ENCODE measurements at regions not wholly inside any gene's neighbourhood (a gene's known extent, or its start where the extent isn't known, plus 50 kb on each side); places are given as distances from the start of the nearest gene placed in this dataset.

GRCh38 chr7:84701524-84702306 is 485.1 kb downstream of the SEMA3D start:
- H3K9me3 ChIP-seq: no peaks in the 10 kb centered on the region
- DNase-seq (no peak), ATAC-seq (no peak)
- no peak overlapping the region for H3K27ac ChIP-seq
- 22 to 25% (median 23%) methylated on average over 7 of the region's 7 CpGs for WGBS, 3 donors
- H3K4me1 ChIP-seq: no peaks in the 10 kb centered on the region
- no peaks in the 10 kb centered on the region for H3K36me3 ChIP-seq (ENCODE audit: insufficient read depth in 1 of 2, low read depth in 1 of 2)
- H3K27me3 ChIP-seq (ENCODE audit: insufficient read depth in 3 of 3, low read length in 2 of 3): no peaks in the 10 kb centered on the region
- intact Hi-C loops (cut with DNase I): no loop called here
- no peak overlapping the region for H3K4me3 ChIP-seq
- TF ChIP-seq, protein P1, sequence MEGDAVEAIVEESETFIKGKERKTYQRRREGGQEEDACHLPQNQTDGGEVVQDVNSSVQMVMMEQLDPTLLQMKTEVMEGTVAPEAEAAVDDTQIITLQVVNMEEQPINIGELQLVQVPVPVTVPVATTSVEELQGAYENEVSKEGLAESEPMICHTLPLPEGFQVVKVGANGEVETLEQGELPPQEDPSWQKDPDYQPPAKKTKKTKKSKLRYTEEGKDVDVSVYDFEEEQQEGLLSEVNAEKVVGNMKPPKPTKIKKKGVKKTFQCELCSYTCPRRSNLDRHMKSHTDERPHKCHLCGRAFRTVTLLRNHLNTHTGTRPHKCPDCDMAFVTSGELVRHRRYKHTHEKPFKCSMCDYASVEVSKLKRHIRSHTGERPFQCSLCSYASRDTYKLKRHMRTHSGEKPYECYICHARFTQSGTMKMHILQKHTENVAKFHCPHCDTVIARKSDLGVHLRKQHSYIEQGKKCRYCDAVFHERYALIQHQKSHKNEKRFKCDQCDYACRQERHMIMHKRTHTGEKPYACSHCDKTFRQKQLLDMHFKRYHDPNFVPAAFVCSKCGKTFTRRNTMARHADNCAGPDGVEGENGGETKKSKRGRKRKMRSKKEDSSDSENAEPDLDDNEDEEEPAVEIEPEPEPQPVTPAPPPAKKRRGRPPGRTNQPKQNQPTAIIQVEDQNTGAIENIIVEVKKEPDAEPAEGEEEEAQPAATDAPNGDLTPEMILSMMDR (IDR thresholded peaks at IDR 0.05): no peak

DNA sequence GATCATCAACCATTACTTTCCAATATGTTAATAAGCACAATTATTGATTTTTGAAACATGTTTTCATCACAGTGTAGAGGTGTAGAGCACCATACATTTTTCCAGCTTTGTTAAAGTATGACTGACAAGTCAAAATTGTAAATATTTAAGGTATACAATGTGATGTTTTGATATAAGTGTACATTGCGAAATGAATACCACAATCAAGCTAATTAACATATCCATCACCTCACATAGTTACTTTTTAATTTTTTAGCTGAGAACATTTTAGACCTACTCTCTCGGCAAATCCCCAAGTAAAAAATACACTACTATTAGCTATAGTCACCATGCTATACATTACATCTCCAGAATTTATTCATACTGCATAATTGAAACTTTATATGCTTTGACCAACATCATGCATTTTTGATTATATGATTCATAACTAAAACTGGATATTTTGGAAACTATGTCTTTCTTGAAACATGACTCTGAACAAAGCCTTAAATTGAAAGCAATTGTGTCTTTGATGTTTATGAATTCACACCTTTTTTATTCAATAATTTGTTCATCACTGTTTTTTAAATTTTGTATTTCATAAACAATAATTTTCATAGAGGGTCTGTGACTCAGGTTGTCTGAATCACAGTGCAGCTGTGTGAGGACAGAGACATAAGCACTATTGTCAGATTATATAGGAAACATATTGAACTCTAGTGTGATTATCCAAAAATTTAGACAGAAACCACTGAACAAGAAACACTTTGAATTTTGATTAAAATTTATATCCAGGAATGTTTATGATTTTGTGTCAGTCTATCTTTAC is 486.1 kb downstream of the SEMA3D start:
- DNase-seq: no peak
- intact Hi-C loops (cut with DNase I): no loop called here
- H3K4me3 ChIP-seq: no peak overlapping the region
- H3K4me1 ChIP-seq: no peaks in the 10 kb centered on the region
- TF ChIP-seq, protein P1 (IDR thresholded peaks at IDR 0.05): no peak
- WGBS, 3 donors: 93 to 97% (median 96%) methylated on average over 2 of the region's 2 CpGs
- no peak overlapping the region for H3K27ac ChIP-seq
- H3K27me3 ChIP-seq (ENCODE audit: insufficient read depth in 3 of 3, low read length in 2 of 3): no peaks in the 10 kb centered on the region
- ATAC-seq: no peak
- peaks cover 1% of the 10 kb centered on the region for H3K9me3 ChIP-seq
- H3K36me3 ChIP-seq (ENCODE audit: insufficient read depth in 1 of 2, low read depth in 1 of 2): no peaks in the 10 kb centered on the region

- H3K4me1 ChIP-seq: no peaks in the 10 kb centered on the region
- H3K36me3 ChIP-seq (ENCODE audit: insufficient read depth in 1 of 2, low read depth in 1 of 2): no peaks in the 10 kb centered on the region
- ATAC-seq: no peak
- TF ChIP-seq, protein P1 (IDR thresholded peaks at IDR 0.05): no peak
- 80 to 89% (median 88%) methylated on average over 2 of the region's 2 CpGs for WGBS, 3 donors
- H3K27me3 ChIP-seq (ENCODE audit: insufficient read depth in 3 of 3, low read length in 2 of 3): no peaks in the 10 kb centered on the region
- peaks cover 6% of the 10 kb centered on the region for H3K9me3 ChIP-seq
- no peak overlapping the region for H3K27ac ChIP-seq
- intact Hi-C loops (cut with DNase I): no loop called here
- DNase-seq: no peak
- H3K4me3 ChIP-seq: no peak overlapping the region
Measured at GRCh38 chr7:84697506-84697905, 489.4 kb downstream of the SEMA3D start.

DNA sequence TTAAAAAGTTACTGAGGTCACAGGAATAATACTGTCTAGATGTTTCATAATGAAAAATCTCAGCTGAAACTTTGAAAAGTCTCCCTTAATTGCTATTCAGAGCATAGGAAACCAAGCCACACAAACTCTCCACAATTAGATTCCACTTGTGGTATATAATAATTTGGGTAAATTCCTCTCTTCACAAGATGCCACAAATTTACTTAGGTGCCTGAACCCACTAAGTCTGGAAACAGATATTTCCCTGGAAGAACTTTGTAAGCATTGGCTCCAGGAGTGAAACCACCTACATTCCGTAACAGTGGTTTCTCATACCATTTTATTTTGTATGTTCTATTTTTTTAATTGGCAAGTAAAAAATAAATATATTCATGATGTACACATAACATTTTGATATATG is 493.4 kb downstream of the SEMA3D start:
- no peaks in the 10 kb centered on the region for H3K4me1 ChIP-seq
- WGBS, 3 donors: 96 to 100% (median 100%) methylated on average over 1 of the region's 1 CpG
- TF ChIP-seq, protein P1 (IDR thresholded peaks at IDR 0.05): no peak
- no peak overlapping the region for H3K4me3 ChIP-seq
- peaks cover 6% of the 10 kb centered on the region for H3K9me3 ChIP-seq
- H3K27me3 ChIP-seq (ENCODE audit: insufficient read depth in 3 of 3, low read length in 2 of 3): no peaks in the 10 kb centered on the region
- intact Hi-C loops (cut with DNase I): no loop called here
- DNase-seq (no peak), ATAC-seq (no peak)
- H3K36me3 ChIP-seq (ENCODE audit: insufficient read depth in 1 of 2, low read depth in 1 of 2): no peaks in the 10 kb centered on the region
- H3K27ac ChIP-seq: no peak overlapping the region
